SU-DHL-6 (cell line): ENCODE measurements at regions not wholly inside any gene's neighbourhood (a gene's known extent, or its start where the extent isn't known, plus 50 kb on each side); places are given as distances from the start of the nearest gene placed in this dataset.

Source experiments
- EZH2phosphoT487 ChIP-seq: fragments of 200-600 bp; sonication (generic), shearing (Covaris generic); conservative IDR thresholded peaks from 2 replicates; pipeline ENCODE4 v1.6.1; 2018; ENCODE audit warnings: mild to moderate bottlenecking, antibody characterized with exemption, low read length, moderate library complexity, mixed read lengths
- TF ChIP-seq, protein P1 (sequence below): fragments of 200-600 bp; sonication (generic); IDR thresholded peaks from one replicate; pipeline ENCODE4 v1.5.1; 2017; ENCODE audit warnings: antibody characterized with exemption, mild to moderate bottlenecking, low read length, moderate library complexity; ENCODE audit not compliant: insufficient read depth, poor library complexity, severe bottlenecking

- TF ChIP-seq, protein P1, sequence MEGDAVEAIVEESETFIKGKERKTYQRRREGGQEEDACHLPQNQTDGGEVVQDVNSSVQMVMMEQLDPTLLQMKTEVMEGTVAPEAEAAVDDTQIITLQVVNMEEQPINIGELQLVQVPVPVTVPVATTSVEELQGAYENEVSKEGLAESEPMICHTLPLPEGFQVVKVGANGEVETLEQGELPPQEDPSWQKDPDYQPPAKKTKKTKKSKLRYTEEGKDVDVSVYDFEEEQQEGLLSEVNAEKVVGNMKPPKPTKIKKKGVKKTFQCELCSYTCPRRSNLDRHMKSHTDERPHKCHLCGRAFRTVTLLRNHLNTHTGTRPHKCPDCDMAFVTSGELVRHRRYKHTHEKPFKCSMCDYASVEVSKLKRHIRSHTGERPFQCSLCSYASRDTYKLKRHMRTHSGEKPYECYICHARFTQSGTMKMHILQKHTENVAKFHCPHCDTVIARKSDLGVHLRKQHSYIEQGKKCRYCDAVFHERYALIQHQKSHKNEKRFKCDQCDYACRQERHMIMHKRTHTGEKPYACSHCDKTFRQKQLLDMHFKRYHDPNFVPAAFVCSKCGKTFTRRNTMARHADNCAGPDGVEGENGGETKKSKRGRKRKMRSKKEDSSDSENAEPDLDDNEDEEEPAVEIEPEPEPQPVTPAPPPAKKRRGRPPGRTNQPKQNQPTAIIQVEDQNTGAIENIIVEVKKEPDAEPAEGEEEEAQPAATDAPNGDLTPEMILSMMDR, result no peak
- TF ChIP-seq EZH2phosphoT487, result no peak
Observed at GRCh38 chr20:11012975-11013374, 339.2 kb upstream of the JAG1 start.
